Esophagus muscularis mucosa (tissue), 4 donors: ENCODE measurements at regions not wholly inside any gene's neighbourhood (a gene's known extent, or its start where the extent isn't known, plus 50 kb on each side); places are given as distances from the start of the nearest gene placed in this dataset.

Source experiments
- DNase-seq: peaks from one replicate; pipeline ENCODE4 v3.0.0-alpha.2; 2017; ENCODE audit errors: extremely low spot score
- H3K27ac ChIP-seq, 4 donors: fragments of 200-600 bp; sonication (generic); replicated peaks in 1 of 4; 1 replicate in 3 of 4; 2 replicates in 1 of 4; pipeline ENCODE4 v1.5.1; 2016 to 2019; ENCODE audit warnings: mild to moderate bottlenecking in 1 of 4
- H3K27me3 ChIP-seq, 4 donors: fragments of 200-600 bp; sonication (generic); one replicate each; pipeline versions ENCODE4 v1.5.1 to v1.6.0; 2016 to 2019
- H3K36me3 ChIP-seq, 4 donors: fragments of 200-600 bp; sonication (generic); one replicate each; pipeline ENCODE4 v1.5.1; 2016 to 2019
- H3K4me1 ChIP-seq, 4 donors: fragments of 200-600 bp; sonication (generic); one replicate each; pipeline ENCODE4 v1.5.1; 2016 to 2019
- H3K4me3 ChIP-seq, 4 donors: fragments of 200-600 bp; sonication (generic); 1 replicate in 2 of 4; 2 replicates in 2 of 4; pipeline ENCODE4 v1.5.1; 2016 to 2019; ENCODE audit warnings: mild to moderate bottlenecking in 4 of 4, moderate library complexity in 1 of 4
- H3K9me3 ChIP-seq, 4 donors: fragments of 200-600 bp; sonication (generic); 1 replicate in 3 of 4; 2 replicates in 1 of 4; pipeline ENCODE4 v1.5.1; 2016 to 2019
- CTCF ChIP-seq, 3 experiments: fragments of 200-600 bp in 2 of 3; fragments of 450-650 bp in 1 of 3; sonication (generic) in 2 of 3; IDR thresholded peaks; one replicate each; pipeline ENCODE4 v1.5.1; 2017 to 2019; ENCODE audit warnings: antibody characterized with exemption in 3 of 3, mild to moderate bottlenecking in 2 of 3, moderate library complexity in 1 of 3
- EP300 ChIP-seq: sonication (generic); formaldehyde crosslinking; IDR thresholded peaks from one replicate; pipeline ENCODE4 v1.6.1; 2017; ENCODE audit warnings: antibody characterized with exemption
- POLR2A ChIP-seq: fragments of 450-650 bp; IDR thresholded peaks from one replicate; pipeline ENCODE4 v1.6.1; 2017; ENCODE audit warnings: antibody characterized with exemption, moderate library complexity, mild to moderate bottlenecking, low read depth
- POLR2AphosphoS5 ChIP-seq, 2 donors: sonication (generic); formaldehyde crosslinking; IDR thresholded peaks; one replicate each; pipeline ENCODE4 v1.6.1; 2017; ENCODE audit warnings: antibody characterized with exemption in 2 of 2
- WGBS: methylation state at CpG from one replicate; pipeline ENCODE4 v1.1.5; 2018; 5-methylcytosine and 5-hydroxymethylcytosine counted together
- intact Hi-C: fragments of 100-400 bp; cut with DNase I; formaldehyde crosslinking; loops from one replicate; pipeline ENCODE4 v1.15.1; 2023

GRCh38 chr14:100653409-100653808, 66.2 kb upstream of the BEGAIN start:
- peak in 1 of 3 experiments; percentile 35 for TF ChIP-seq CTCF (IDR thresholded peaks at IDR 0.05)
- no peak for TF ChIP-seq EP300
- TF ChIP-seq POLR2A = no peak
- no peak for TF ChIP-seq POLR2AphosphoS5 (IDR thresholded peaks at IDR 0.05)
- no peaks in the 10 kb centered on the region for H3K9me3 ChIP-seq
- H3K27ac ChIP-seq = no peak overlapping the region
- H3K36me3 ChIP-seq = no peaks in the 10 kb centered on the region
- no peak overlapping the region for H3K4me3 ChIP-seq
- WGBS = 67% methylated on average over 15 of the region's 15 CpGs
- intact Hi-C loops = loop anchor here (5.0 kb wide), 2 partner anchors 126 to 211 kb away; no protein-coding TSS in a partner anchor
- H3K27me3 ChIP-seq = peaks cover 0 to 40% (median 12%) of the 10 kb centered on the region in 4 donors
- peaks cover 0 to 8% (median 6%) of the 10 kb centered on the region in 4 donors for H3K4me1 ChIP-seq
- DNase-seq = no peak

GRCh38 chr14:100654025-100654813, 67.0 kb upstream of the BEGAIN start:
- Histone ChIP-seq H3K4me3 (peak overlapping the region in 2 of 4 donors; percentile 23 to 32), H3K27me3 (peaks cover 0 to 40% (median 12%) of the 10 kb centered on the region in 4 donors), H3K36me3 (no peaks in the 10 kb centered on the region), H3K9me3 (no peaks in the 10 kb centered on the region), H3K27ac (no peak overlapping the region), H3K4me1 (peaks cover 0 to 8% (median 6%) of the 10 kb centered on the region in 4 donors)
- no peak for DNase-seq
- TF ChIP-seq CTCF (IDR thresholded peaks at IDR 0.05) (no peak), EP300 (no peak), POLR2A (no peak), POLR2AphosphoS5 (IDR thresholded peaks at IDR 0.05) (no peak)
- intact Hi-C loops = loop anchor here (5.0 kb wide), 2 partner anchors 127 to 212 kb away; no protein-coding TSS in a partner anchor
- WGBS = 66% methylated on average over 21 of the region's 21 CpGs

- H3K4me1 ChIP-seq = peaks cover 0 to 8% (median 6%) of the 10 kb centered on the region in 4 donors
- no peak overlapping the region for H3K27ac ChIP-seq
- TF ChIP-seq POLR2A = no peak
- TF ChIP-seq CTCF (IDR thresholded peaks at IDR 0.05) = peak; percentile 38 to 67 (median 43)
- H3K4me3 ChIP-seq = peak overlapping the region in 2 of 4 donors; percentile 23 to 32
- H3K9me3 ChIP-seq = no peaks in the 10 kb centered on the region
- 62% methylated on average over 13 of the region's 43 CpGs for WGBS
- intact Hi-C loops = loop anchor here (5.0 kb wide), 2 partner anchors 128 to 213 kb away; no protein-coding TSS in a partner anchor
- H3K27me3 ChIP-seq = peaks cover 0 to 40% (median 12%) of the 10 kb centered on the region in 4 donors
- no peaks in the 10 kb centered on the region for H3K36me3 ChIP-seq
- no peak for DNase-seq
Measured at GRCh38 chr14:100654814-100655740, 67.9 kb upstream of the BEGAIN start.

- no peaks in the 10 kb centered on the region for H3K36me3 ChIP-seq
- intact Hi-C loops = no loop called here
- TF ChIP-seq CTCF (IDR thresholded peaks at IDR 0.05) (no peak), EP300 (no peak), POLR2AphosphoS5 (IDR thresholded peaks at IDR 0.05) (no peak)
- H3K27me3 ChIP-seq = peaks cover 0 to 40% (median 12%) of the 10 kb centered on the region in 4 donors
- H3K4me1 ChIP-seq = peaks cover 0 to 9% (median 6%) of the 10 kb centered on the region in 4 donors
- DNase-seq = no peak
- no peak overlapping the region for H3K27ac ChIP-seq
- WGBS = 95% methylated on average over 2 of the region's 2 CpGs
- H3K9me3 ChIP-seq = no peaks in the 10 kb centered on the region
- no peak overlapping the region for H3K4me3 ChIP-seq
Measured at GRCh38 chr14:100655741-100656085, 68.5 kb upstream of the BEGAIN start.
